ENCODE measurements at regions not wholly inside any gene's neighbourhood (a gene's known extent, or its start where the extent isn't known, plus 50 kb on each side); places are given as distances from the start of the nearest gene placed in this dataset.

- Histone ChIP-seq H3K9ac (ENCODE audit: low read length) (no peak overlapping the region), H4K20me1 (ENCODE audit: insufficient read depth, low read length) (no peaks in the 10 kb centered on the region), H3K4me3 (ENCODE audit: low read depth, low read length, poor library complexity, severe bottlenecking) (no peak overlapping the region), H3K9me2 (ENCODE audit: low read depth, low read length) (no peaks in the 10 kb centered on the region), H3K27ac (ENCODE audit: low read depth, low read length, poor library complexity, severe bottlenecking) (no peak overlapping the region), H3K79me2 (ENCODE audit: insufficient read depth, low read length) (no peaks in the 10 kb centered on the region), H2AFZ (ENCODE audit: low read length) (no peak overlapping the region), H3F3A (ENCODE audit: insufficient read depth, low read length) (no peaks in the 10 kb centered on the region), H3K36me3 (ENCODE audit: insufficient read depth, low read length) (no peaks in the 10 kb centered on the region), H3K4me1 (ENCODE audit: insufficient read depth, low read length, severe bottlenecking) (no peaks in the 10 kb centered on the region), H3K4me2 (ENCODE audit: low read length) (no peak overlapping the region), H3K9me3 (ENCODE audit: low read length) (0 out of 2 replicates have a peak, but pooled peaks cover 5% of the 10 kb centered on the region), H3K27me3 (ENCODE audit: insufficient read depth, low read length) (no peaks in the 10 kb centered on the region)
- TF ChIP-seq CTCF (IDR thresholded peaks at IDR 0.05; ENCODE audit: low read length) (no peak), EZH2 (IDR thresholded peaks at IDR 0.05; ENCODE audit: borderline replicate concordance, low read length) (no peak)
These were observed 346.6 kb downstream of the TBC1D4 start for GRCh38 chr13:75135325-75135825.

DNA sequence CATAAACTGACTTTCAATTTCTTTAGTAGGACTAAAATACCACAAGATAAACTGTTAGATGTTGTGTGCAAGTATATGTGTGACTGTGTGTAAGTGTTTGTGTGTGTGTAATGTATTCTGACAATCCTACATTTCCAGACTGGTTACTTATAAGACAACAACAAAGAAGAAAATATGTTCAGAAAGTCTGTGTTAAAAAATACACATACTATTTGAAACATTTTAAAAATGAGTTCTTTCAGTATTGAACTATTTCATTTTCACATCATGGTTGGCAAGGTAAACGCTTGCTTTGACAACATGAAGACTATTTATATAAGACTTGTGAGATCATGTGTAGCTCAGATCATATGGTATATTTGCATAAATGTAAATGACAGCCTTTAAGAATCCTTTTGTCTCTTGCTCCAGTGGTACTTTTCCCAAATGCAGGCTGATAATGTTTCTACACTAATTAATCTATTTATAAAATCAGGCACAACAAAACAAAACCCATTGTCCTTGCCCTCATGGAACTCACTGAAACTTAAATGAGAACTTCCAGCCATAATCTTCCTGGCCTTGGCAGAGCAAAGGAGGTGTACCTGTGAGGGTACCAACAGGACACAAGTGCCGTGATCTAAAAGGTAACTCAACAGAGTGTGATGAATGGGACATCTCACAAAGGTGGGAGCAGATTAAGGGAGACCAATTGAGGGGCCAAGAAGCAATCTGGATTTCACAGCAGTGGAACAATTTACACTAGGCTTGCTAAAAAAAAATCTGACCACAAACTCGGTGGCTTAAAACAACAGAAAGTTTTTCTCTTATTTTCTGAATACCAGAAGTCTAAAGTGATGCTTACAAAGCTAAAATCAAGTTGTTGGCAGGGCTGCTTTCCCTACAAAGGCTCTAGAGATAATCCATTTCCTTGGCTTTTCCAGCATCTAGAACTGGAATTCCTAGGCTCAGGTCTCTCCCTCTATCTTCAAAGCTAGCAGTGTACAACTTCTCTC, 349.0 kb downstream of the TBC1D4 start:
- Histone ChIP-seq H3K4me3 (ENCODE audit: low read depth, low read length, poor library complexity, severe bottlenecking) (no peak overlapping the region), H3K4me1 (ENCODE audit: insufficient read depth, low read length, severe bottlenecking) (no peaks in the 10 kb centered on the region), H3K4me2 (ENCODE audit: low read length) (no peak overlapping the region), H3K9me2 (ENCODE audit: low read depth, low read length) (no peaks in the 10 kb centered on the region), H3K9me3 (ENCODE audit: low read length) (no peaks in the 10 kb centered on the region), H2AFZ (ENCODE audit: low read length) (no peak overlapping the region), H3K27ac (ENCODE audit: low read depth, low read length, poor library complexity, severe bottlenecking) (no peak overlapping the region), H3K9ac (ENCODE audit: low read length) (no peak overlapping the region), H4K20me1 (ENCODE audit: insufficient read depth, low read length) (no peaks in the 10 kb centered on the region), H3K36me3 (ENCODE audit: insufficient read depth, low read length) (no peaks in the 10 kb centered on the region), H3K27me3 (ENCODE audit: insufficient read depth, low read length) (no peaks in the 10 kb centered on the region), H3F3A (ENCODE audit: insufficient read depth, low read length) (no peaks in the 10 kb centered on the region), H3K79me2 (ENCODE audit: insufficient read depth, low read length) (no peaks in the 10 kb centered on the region)
- no peak for TF ChIP-seq CTCF (IDR thresholded peaks at IDR 0.05; ENCODE audit: low read length)
- TF ChIP-seq EZH2 (IDR thresholded peaks at IDR 0.05; ENCODE audit: borderline replicate concordance, low read length): no peak

GRCh38 chr13:75129331-75129730, 352.6 kb downstream of the TBC1D4 start:
- Histone ChIP-seq H3K9me3 (ENCODE audit: low read length) (no peaks in the 10 kb centered on the region), H3K27ac (ENCODE audit: low read depth, low read length, poor library complexity, severe bottlenecking) (no peak overlapping the region), H3K9ac (ENCODE audit: low read length) (no peak overlapping the region), H3K4me3 (ENCODE audit: low read depth, low read length, poor library complexity, severe bottlenecking) (no peak overlapping the region), H3K79me2 (ENCODE audit: insufficient read depth, low read length) (no peaks in the 10 kb centered on the region), H3K36me3 (ENCODE audit: insufficient read depth, low read length) (no peaks in the 10 kb centered on the region), H4K20me1 (ENCODE audit: insufficient read depth, low read length) (no peaks in the 10 kb centered on the region), H3K4me2 (ENCODE audit: low read length) (no peak overlapping the region), H3K27me3 (ENCODE audit: insufficient read depth, low read length) (no peaks in the 10 kb centered on the region), H2AFZ (ENCODE audit: low read length) (no peak overlapping the region), H3K4me1 (ENCODE audit: insufficient read depth, low read length, severe bottlenecking) (no peaks in the 10 kb centered on the region), H3K9me2 (ENCODE audit: low read depth, low read length) (no peaks in the 10 kb centered on the region), H3F3A (ENCODE audit: insufficient read depth, low read length) (no peaks in the 10 kb centered on the region)
- TF ChIP-seq CTCF (IDR thresholded peaks at IDR 0.05; ENCODE audit: low read length) (no peak), EZH2 (IDR thresholded peaks at IDR 0.05; ENCODE audit: borderline replicate concordance, low read length) (no peak)

Measured in OCI-LY1 (cell line).